Prostate gland (tissue), 2 donors: ENCODE measurements at regions not wholly inside any gene's neighbourhood (a gene's known extent, or its start where the extent isn't known, plus 50 kb on each side); places are given as distances from the start of the nearest gene placed in this dataset.

Experiments
- CTCF ChIP-seq, 4 experiments: fragments of 200-600 bp in 2 of 4; fragments of 450-650 bp in 2 of 4; sonication (generic) in 2 of 4; IDR thresholded peaks; 1 replicate in 3 of 4; 2 replicates in 1 of 4; pipeline ENCODE4 v1.5.1; 2016 to 2019; ENCODE audit warnings: antibody characterized with exemption in 4 of 4, mild to moderate bottlenecking in 2 of 4, moderate library complexity in 2 of 4
- POLR2A ChIP-seq: fragments of 450-650 bp; IDR thresholded peaks from one replicate; pipeline ENCODE4 v1.6.1; 2016; ENCODE audit warnings: antibody characterized with exemption, mild to moderate bottlenecking
- POLR2AphosphoS5 ChIP-seq: sonication (generic); formaldehyde crosslinking; IDR thresholded peaks from one replicate; pipeline ENCODE4 v1.6.1; 2017; ENCODE audit warnings: antibody characterized with exemption

DNA sequence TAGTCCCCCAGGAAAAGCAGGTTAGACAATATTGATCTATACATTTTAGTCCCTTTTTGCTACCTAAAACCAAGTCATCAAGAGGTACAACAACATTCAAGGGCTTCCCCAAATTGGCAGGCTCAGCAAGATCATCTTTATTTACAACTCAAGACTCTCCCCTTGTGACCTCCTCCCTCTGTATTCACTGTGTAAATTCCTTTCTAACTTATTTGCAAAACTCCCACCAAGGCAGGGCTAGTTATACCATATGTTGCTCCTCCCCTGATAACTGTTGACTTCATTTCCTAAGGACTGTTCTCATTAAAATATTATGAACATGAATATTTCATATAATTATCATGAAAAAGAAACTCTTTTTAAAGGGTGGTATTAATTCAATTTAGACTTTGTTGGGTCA lies 275.6 kb downstream of the DTHD1 start:
- TF ChIP-seq CTCF (IDR thresholded peaks at IDR 0.05) (no peak), POLR2A (no peak), POLR2AphosphoS5 (no peak)
